HG03354 (cell line): ENCODE measurements at regions not wholly inside any gene's neighbourhood (a gene's known extent, or its start where the extent isn't known, plus 50 kb on each side); places are given as distances from the start of the nearest gene placed in this dataset.
A peak's percentile ranks its signal among the peaks of the same experiment; 100 is the strongest.

Experiments used
- ATAC-seq: cut with Tn5 transposase; IDR thresholded peaks from one replicate; pipeline ENCODE4 v1.9.1; 2021; ENCODE audit warnings: mild to moderate bottlenecking; ENCODE audit not compliant: unreplicated experiment, poor library complexity, severe bottlenecking

- no peak for ATAC-seq
Observed at GRCh38 chr5:60295423-60295822, 401.9 kb upstream of the PDE4D start.

GRCh38 chr5:60293518-60293917 is 400.0 kb upstream of the PDE4D start:
- ATAC-seq = no peak

- ATAC-seq = peak; percentile 100
Observed at GRCh38 chr5:60287174-60287771, 393.7 kb upstream of the PDE4D start.

- no peak for ATAC-seq
Observed at GRCh38 chr5:60285910-60286309, 392.4 kb upstream of the PDE4D start.

GRCh38 chr5:60280943-60281342 is 387.4 kb upstream of the PDE4D start:
- no peak for ATAC-seq

- ATAC-seq = no peak
Observed at GRCh38 chr5:60277941-60278340, 384.4 kb upstream of the PDE4D start.

GRCh38 chr5:60274747-60275146 is 381.2 kb upstream of the PDE4D start:
- ATAC-seq = no peak

- ATAC-seq = no peak
Observed at GRCh38 chr5:60271517-60271916, 378.0 kb upstream of the PDE4D start.

- ATAC-seq = no peak
Observed at GRCh38 chr5:60267907-60268306, 374.4 kb upstream of the PDE4D start.

- ATAC-seq = no peak
Observed at GRCh38 chr5:60263346-60263745, 369.8 kb upstream of the PDE4D start.

- no peak for ATAC-seq
Observed at GRCh38 chr5:60262576-60263295, 369.2 kb upstream of the PDE4D start.

- no peak for ATAC-seq
Observed at GRCh38 chr5:60261732-60262131, 368.2 kb upstream of the PDE4D start.

GRCh38 chr5:60260658-60261057 is 367.1 kb upstream of the PDE4D start:
- ATAC-seq = no peak

- ATAC-seq = no peak
Observed at GRCh38 chr5:60259730-60260129, 366.2 kb upstream of the PDE4D start.

GRCh38 chr5:60257596-60258271 is 364.2 kb upstream of the PDE4D start:
- ATAC-seq = no peak

- no peak for ATAC-seq
Observed at GRCh38 chr5:60256546-60256945, 363.0 kb upstream of the PDE4D start.

GRCh38 chr5:60248901-60249300 is 355.4 kb upstream of the PDE4D start:
- ATAC-seq = peak; percentile 99

GRCh38 chr5:60243713-60244112 is 350.2 kb upstream of the PDE4D start:
- ATAC-seq = no peak

- no peak for ATAC-seq
Observed at GRCh38 chr5:60232036-60232795, 338.7 kb upstream of the PDE4D start.

GRCh38 chr5:60230456-60230855 is 336.9 kb upstream of the PDE4D start:
- no peak for ATAC-seq
